Vagina (tissue), 2 donors: ENCODE measurements at regions not wholly inside any gene's neighbourhood (a gene's known extent, or its start where the extent isn't known, plus 50 kb on each side); places are given as distances from the start of the nearest gene placed in this dataset.
A peak's percentile ranks its signal among the peaks of the same experiment; 100 is the strongest.

Experiments used
- DNase-seq, 2 donors: peaks; one replicate each; pipeline ENCODE4 v3.0.0-alpha.2; 2017; ENCODE audit errors: extremely low spot score in 2 of 2
- H3K27ac ChIP-seq: fragments of 200-600 bp; sonication (generic); one replicate; pipeline ENCODE4 v1.5.1; 2019
- H3K27me3 ChIP-seq: fragments of 200-600 bp; sonication (generic); one replicate; pipeline ENCODE4 v1.5.1; 2019
- H3K36me3 ChIP-seq, 2 donors: fragments of 200-600 bp; sonication (generic); one replicate each; pipeline ENCODE4 v1.5.1; 2017 to 2019
- H3K4me1 ChIP-seq: fragments of 200-600 bp; sonication (generic); one replicate; pipeline ENCODE4 v1.5.1; 2019
- H3K4me3 ChIP-seq, 2 donors: fragments of 200-600 bp; sonication (generic); 1 replicate in 1 of 2; 2 replicates in 1 of 2; pipeline ENCODE4 v1.5.1; 2016 to 2019
- H3K9me3 ChIP-seq: fragments of 200-600 bp; sonication (generic); one replicate; pipeline ENCODE4 v1.5.1; 2019
- CTCF ChIP-seq, 3 experiments: fragments of 450-650 bp in 2 of 3; fragments of 200-600 bp in 1 of 3; sonication (generic) in 1 of 3; IDR thresholded peaks; one replicate each; pipeline ENCODE4 v1.5.1; 2017 to 2019; ENCODE audit warnings: antibody characterized with exemption in 3 of 3, mild to moderate bottlenecking in 2 of 3, moderate library complexity in 2 of 3
- POLR2A ChIP-seq, 2 donors: fragments of 450-650 bp; IDR thresholded peaks; one replicate each; pipeline ENCODE4 v1.6.1; 2017; ENCODE audit warnings: antibody characterized with exemption in 2 of 2, mild to moderate bottlenecking in 2 of 2, moderate library complexity in 2 of 2
- POLR2AphosphoS5 ChIP-seq, 2 donors: sonication (generic); formaldehyde crosslinking; IDR thresholded peaks; one replicate each; pipeline ENCODE4 v1.9.0; 2017; ENCODE audit warnings: antibody characterized with exemption in 2 of 2, mild to moderate bottlenecking in 2 of 2, low read depth in 1 of 2; ENCODE audit not compliant: insufficient read depth in 1 of 2
- intact Hi-C: fragments of 100-400 bp; cut with DNase I; formaldehyde crosslinking; loops from one replicate; pipeline ENCODE4 v1.15.1; 2023

- no peaks in the 10 kb centered on the region for H3K36me3 ChIP-seq
- TF ChIP-seq CTCF (IDR thresholded peaks at IDR 0.05) = no peak
- TF ChIP-seq POLR2AphosphoS5 (IDR thresholded peaks at IDR 0.05; ENCODE audit: insufficient read depth in 1 of 2, low read depth in 1 of 2) = no peak
- DNase-seq = no peak
- no peaks in the 10 kb centered on the region for H3K9me3 ChIP-seq
- H3K27ac ChIP-seq = no peak overlapping the region
- no peak overlapping the region for H3K4me3 ChIP-seq
- peaks cover 47% of the 10 kb centered on the region for H3K4me1 ChIP-seq
- no peaks in the 10 kb centered on the region for H3K27me3 ChIP-seq
- intact Hi-C loops = no loop called here
These were observed 88.2 kb upstream of the NAA20 start for GRCh38 chr20:19929012-19929360.

- Histone ChIP-seq H3K4me1 (peaks cover 51% of the 10 kb centered on the region), H3K9me3 (no peaks in the 10 kb centered on the region), H3K36me3 (no peaks in the 10 kb centered on the region), H3K27me3 (no peaks in the 10 kb centered on the region), H3K27ac (peak overlapping the region; percentile 25), H3K4me3 (no peak overlapping the region)
- no peak for DNase-seq
- intact Hi-C loops = no loop called here
- no peak for TF ChIP-seq CTCF (IDR thresholded peaks at IDR 0.05)
- no peak for TF ChIP-seq POLR2A (IDR thresholded peaks at IDR 0.05)
- TF ChIP-seq POLR2AphosphoS5 (IDR thresholded peaks at IDR 0.05; ENCODE audit: insufficient read depth in 1 of 2, low read depth in 1 of 2) = no peak
These were observed 87.5 kb upstream of the NAA20 start for GRCh38 chr20:19929481-19930145.

- peaks cover 51% of the 10 kb centered on the region for H3K4me1 ChIP-seq
These were observed 86.7 kb upstream of the NAA20 start for GRCh38 chr20:19930426-19930825.

GRCh38 chr20:19932170-19932667, 84.9 kb upstream of the NAA20 start:
- peaks cover 59% of the 10 kb centered on the region for H3K4me1 ChIP-seq

More at GRCh38 chr20:19930426-19930825, 86.7 kb upstream of the NAA20 start:
- TF ChIP-seq POLR2A (IDR thresholded peaks at IDR 0.05) (no peak), CTCF (IDR thresholded peaks at IDR 0.05) (no peak), POLR2AphosphoS5 (IDR thresholded peaks at IDR 0.05; ENCODE audit: insufficient read depth in 1 of 2, low read depth in 1 of 2) (no peak)
- H3K27ac ChIP-seq = peak overlapping the region; percentile 25
- no peaks in the 10 kb centered on the region for H3K36me3 ChIP-seq
- H3K9me3 ChIP-seq = no peaks in the 10 kb centered on the region
- no peak overlapping the region for H3K4me3 ChIP-seq
- DNase-seq = no peak
- intact Hi-C loops = no loop called here
- H3K27me3 ChIP-seq = no peaks in the 10 kb centered on the region

More at GRCh38 chr20:19932170-19932667, 84.9 kb upstream of the NAA20 start:
- Histone ChIP-seq H3K27ac (peak overlapping the region; percentile 81), H3K36me3 (no peaks in the 10 kb centered on the region), H3K27me3 (no peaks in the 10 kb centered on the region), H3K4me3 (no peak overlapping the region), H3K9me3 (no peaks in the 10 kb centered on the region)
- DNase-seq = no peak
- TF ChIP-seq POLR2AphosphoS5 (IDR thresholded peaks at IDR 0.05; ENCODE audit: insufficient read depth in 1 of 2, low read depth in 1 of 2) (peak in 1 of 2 donors; percentile 67), CTCF (IDR thresholded peaks at IDR 0.05) (no peak)
- intact Hi-C loops = no loop called here
